Retinal pigment epithelial cell (primary cell): ENCODE measurements at regions not wholly inside any gene's neighbourhood (a gene's known extent, or its start where the extent isn't known, plus 50 kb on each side); places are given as distances from the start of the nearest gene placed in this dataset.
"Not testable (repeated sequence)": the region's sequence is repeated elsewhere in the genome, so short reads cannot be mapped to it uniquely, and the experiment has no call there.

ENCODE experiments used
- DNase-seq: peaks from one replicate; pipeline ENCODE4 v3.0.0-alpha.2; 2010; ENCODE audit warnings: low read depth
- H3K4me3 ChIP-seq: 2 replicates; pipeline ENCODE4 v1.5.1; 2011; ENCODE audit warnings: mild to moderate bottlenecking, low read length, control low read depth, moderate library complexity
- TF ChIP-seq, protein P1 (sequence below): conservative IDR thresholded peaks from 2 replicates; pipeline ENCODE4 v1.5.1; 2011; ENCODE audit warnings: low read depth, low read length, control low read depth, inconsistent platforms

DNA sequence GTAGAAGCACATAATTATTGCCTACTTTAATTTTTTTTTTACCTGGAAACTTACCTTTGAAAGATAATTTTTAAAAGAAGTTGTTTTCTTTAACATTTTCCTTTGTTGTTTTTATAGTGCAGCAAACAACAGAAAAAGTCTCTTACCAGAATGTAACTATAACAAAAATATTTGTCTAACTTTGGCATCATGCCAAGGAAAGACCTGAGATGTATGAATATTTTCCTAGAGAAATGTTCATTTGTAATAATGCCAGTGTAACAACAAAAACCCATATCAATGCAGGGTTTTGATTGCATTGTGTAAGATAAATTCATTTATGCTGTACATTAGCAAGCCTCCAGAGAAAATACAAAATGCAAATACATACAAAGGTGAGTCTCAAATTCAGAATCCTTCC is 775.7 kb downstream of the SI start:
- no peak for DNase-seq
- TF ChIP-seq, protein P1, sequence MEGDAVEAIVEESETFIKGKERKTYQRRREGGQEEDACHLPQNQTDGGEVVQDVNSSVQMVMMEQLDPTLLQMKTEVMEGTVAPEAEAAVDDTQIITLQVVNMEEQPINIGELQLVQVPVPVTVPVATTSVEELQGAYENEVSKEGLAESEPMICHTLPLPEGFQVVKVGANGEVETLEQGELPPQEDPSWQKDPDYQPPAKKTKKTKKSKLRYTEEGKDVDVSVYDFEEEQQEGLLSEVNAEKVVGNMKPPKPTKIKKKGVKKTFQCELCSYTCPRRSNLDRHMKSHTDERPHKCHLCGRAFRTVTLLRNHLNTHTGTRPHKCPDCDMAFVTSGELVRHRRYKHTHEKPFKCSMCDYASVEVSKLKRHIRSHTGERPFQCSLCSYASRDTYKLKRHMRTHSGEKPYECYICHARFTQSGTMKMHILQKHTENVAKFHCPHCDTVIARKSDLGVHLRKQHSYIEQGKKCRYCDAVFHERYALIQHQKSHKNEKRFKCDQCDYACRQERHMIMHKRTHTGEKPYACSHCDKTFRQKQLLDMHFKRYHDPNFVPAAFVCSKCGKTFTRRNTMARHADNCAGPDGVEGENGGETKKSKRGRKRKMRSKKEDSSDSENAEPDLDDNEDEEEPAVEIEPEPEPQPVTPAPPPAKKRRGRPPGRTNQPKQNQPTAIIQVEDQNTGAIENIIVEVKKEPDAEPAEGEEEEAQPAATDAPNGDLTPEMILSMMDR = no peak
- no peak overlapping the region for H3K4me3 ChIP-seq

DNA sequence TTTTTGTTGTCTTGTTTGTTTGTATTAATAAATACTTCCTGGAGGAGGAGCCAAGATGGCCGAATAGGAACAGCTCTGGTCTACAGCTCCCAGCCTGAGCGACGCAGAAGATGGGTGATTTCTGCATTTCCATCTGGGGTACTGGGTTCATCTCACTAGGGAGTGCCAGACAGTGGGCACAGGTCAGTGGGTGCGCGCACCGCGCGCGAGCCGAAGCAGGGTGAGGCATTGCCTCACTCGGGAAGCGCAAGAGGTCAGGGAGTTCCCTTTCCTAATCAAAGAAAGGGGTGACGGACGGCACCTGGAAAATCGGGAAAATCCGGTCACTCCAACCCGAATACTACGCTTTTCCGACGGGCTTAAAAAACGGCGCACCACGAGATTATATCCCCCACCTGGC is 786.8 kb downstream of the SI start:
- not testable (repeated sequence) for H3K4me3 ChIP-seq, DNase-seq

DNA sequence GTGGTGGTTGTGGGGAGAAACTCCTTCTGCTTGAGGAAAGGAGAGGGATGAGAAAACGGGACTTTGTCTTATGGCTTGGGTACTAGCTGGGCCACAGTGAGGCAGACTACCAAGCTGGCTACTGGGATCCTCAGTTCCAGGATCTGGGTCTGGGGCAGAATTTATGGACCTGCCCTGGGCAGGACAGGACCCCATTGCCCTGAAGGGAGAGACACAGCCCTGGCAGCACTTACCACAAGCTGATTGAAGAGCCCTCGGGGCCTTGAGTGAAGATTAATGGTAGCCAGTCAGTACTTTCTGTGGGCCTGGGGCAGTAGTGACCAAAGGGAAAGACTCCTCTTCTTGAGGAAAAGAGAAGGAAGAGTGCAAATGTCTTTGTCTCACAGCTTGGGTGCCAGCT is 799.7 kb downstream of the SI start:
- no peak for DNase-seq
- H3K4me3 ChIP-seq = no peak overlapping the region
- TF ChIP-seq, protein P1 = no peak

DNA sequence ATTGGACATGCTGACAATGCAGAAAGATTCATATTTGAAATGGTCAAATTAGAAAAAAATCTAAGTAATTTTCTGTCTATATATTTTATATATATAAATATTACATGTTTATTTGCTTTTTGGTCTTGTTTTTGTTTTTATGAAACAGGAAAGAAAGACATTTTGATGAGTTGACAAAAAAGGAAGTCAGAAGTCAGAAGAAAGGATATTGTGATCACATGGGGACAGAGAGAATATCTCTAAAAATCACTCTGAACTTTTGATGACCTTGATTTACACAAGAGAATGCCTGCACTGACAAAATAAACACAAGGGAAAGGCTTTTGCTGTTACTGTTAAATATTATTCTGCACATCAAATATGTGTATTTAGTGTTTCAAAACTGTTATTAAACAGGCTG is 811.2 kb downstream of the SI start:
- no peak overlapping the region for H3K4me3 ChIP-seq
- DNase-seq = no peak
- TF ChIP-seq, protein P1 = no peak

DNA sequence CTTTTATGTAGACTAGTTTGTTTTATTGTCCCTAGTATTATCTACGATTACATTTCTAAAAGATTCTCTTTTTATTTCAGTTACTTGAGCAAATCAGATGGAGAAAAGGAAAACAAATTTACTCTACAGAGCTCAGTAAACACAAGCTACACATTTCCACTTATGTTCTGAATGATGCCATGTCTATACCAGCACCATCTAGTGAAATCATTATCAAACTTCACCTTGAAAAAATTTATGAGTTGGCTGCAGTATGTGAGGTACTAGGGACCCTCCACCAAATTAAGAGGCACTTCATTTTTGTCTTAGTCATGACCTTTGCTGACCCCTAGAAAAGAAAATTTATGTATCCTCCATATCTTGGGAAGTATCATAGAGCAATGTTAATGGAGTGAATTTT is 827.4 kb downstream of the SI start:
- TF ChIP-seq, protein P1 = no peak
- no peak overlapping the region for H3K4me3 ChIP-seq
- DNase-seq = no peak

DNA sequence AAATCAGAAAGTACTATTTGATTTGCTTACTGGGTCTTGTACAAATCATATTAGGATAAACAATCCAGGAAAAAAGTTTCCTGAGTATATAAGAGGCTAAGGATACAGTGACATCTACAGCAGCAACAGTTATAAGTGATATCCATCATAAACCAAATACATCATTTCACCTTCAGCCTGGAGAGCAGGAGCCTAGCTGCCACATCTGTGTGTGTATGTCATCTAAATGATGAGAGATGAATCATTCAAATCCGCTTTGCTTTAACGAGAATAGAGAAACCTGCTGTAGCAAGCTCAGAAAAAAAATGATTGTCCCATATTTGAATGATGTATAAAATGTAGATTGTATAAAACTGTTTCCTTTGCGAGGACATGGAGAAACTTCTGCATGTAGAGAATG is 841.4 kb downstream of the SI start:
- TF ChIP-seq, protein P1 = no peak
- H3K4me3 ChIP-seq = no peak overlapping the region
- no peak for DNase-seq

DNA sequence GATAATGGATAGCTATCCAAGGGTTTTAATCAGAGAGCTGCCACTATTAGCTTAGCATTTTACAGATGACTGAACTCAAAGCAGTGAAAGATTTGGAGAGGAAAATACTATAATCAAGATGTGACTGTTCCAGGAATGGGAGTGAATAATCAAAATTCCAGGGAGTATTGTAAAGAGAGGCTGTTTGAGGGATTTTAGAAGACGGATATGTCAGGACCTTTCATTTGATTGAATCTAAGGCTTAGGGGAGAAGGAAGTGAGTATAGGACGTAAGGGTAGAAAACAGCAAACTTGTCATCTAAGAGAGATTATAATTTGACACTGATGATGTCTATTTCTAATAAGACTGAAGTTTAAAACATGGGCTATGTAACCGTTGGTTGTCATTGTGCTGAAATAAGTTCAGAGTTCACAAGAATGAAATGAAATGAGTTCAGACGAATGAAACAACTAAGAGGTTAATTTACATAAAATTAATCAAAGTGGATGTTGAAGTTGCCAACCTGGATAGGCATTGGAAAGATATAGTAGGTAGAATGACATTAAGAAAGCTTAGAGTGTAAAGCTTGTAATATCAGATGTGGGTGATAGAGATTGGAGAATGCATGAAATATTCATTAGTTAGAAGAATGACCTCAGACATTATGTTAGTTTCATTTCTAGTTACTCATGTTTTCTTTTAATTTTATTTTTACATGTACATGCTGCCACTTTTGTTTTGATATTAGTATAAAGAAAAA is 842.8 kb downstream of the SI start:
- no peak for DNase-seq
- no peak overlapping the region for H3K4me3 ChIP-seq
- TF ChIP-seq, protein P1 = no peak
